ENCODE measurements at regions not wholly inside any gene's neighbourhood (a gene's known extent, or its start where the extent isn't known, plus 50 kb on each side); places are given as distances from the start of the nearest gene placed in this dataset.
"Not testable (repeated sequence)": the region's sequence is repeated elsewhere in the genome, so short reads cannot be mapped to it uniquely, and the experiment has no call there.

DNA sequence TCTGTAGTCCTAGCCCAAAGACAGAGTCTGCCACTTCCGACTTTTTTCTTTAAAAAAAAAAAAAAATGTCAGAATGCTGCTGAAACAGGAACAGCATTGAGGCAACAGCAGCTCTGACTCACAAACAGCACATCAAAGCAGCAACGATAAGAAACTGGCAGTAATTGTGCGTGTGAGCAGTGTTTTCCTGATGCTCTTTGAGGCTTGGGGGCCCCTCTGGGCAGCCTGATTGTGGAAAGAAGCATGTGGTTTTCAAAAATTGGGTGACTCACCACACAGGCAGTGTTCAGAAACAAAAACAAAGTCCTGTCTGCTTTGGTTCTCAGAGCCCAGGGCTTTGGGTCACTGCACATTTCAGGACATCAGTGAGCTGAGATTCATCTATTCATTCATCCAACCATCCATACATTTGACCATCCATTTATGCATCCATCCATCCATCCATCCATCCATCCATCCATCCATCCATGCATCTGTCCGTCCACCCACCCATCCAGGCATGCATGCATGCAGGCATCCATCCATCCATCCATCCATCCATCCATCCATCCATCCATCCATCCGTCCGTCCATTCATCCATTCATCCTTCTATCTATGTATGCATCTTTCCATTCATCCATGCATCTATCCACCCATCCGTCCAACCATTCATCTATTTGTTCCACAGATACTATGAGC lies 308.4 kb downstream of the RPLP1 start:
- no peak for DNase-seq (ENCODE audit: low spot score)

DNA sequence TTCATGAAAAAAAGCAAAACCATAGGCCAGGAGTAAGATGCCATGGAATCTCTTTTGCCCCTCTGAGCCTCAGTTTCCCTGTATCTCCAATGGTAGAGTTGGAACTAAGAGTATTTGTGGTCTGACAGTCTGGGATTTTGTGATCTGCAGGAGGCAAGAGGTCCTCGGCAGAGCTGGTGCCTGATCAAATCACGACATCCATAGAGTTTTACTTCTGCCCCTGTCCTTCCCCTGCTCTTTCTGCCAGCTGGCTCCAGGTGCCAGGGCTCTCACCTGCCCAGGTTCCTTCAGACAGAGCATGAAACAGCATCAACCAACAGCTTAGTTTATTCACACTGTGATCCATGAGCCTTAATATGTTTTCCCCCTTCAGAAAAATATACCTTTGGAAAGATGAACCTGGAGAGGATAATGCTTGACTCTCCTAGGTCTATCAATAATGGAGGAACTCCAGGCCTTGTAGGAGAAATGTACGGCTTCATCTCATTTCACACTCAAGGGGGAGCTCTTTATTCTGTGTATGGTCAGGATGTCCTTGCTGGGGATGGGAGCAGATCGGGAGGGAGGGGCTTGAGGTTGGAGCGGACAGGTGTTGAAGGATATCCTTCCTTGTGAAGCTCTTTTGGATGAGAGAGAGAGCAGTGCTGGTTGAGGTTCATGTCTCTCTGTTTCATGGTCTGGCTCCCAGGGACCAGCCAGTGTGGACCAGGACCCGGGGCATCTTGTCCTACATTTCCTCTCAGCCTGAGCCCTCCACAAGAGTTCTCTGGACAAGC lies 309.9 kb downstream of the RPLP1 start:
- no peak for DNase-seq (ENCODE audit: low spot score)

DNA sequence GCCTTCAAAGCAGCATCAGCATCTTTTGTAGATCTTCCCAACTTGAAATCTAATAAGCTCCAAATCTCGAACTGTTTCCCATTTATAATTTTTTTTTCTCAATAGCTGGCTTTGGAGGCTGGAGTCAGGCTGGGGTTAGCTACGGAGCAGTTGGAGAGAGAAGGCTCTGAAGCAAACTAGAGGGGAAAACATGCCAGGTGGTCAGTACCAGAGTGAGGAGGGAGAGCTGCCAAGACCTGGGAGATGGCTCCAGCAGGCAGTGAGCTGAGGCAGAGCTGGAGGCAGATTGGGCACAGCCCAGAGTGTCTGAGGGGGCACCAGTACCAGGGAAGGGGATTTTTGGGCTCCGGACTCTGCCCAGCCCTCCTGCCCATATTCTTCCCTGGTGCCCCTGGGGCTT lies 311.2 kb downstream of the RPLP1 start:
- DNase-seq (ENCODE audit: low spot score) = no peak

DNA sequence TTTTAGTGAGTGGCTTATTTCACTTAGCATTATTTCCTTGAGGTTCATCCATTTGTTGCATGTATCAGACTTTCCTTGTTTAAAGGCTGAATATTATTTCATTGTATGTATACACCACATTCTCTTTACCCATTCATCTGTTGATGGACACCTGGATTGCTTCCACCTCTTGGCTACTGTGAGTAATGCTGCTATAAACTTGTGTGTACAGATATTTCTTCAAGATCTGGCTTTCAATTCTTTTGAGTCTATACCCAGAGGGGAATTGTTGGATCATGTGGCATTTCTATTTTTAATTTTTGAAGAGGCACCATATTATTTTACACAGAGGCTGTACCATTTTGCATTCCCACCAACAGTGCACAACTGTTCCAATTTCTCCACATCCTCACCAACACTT lies 313.5 kb downstream of the RPLP1 start:
- DNase-seq (ENCODE audit: low spot score) = no peak

DNA sequence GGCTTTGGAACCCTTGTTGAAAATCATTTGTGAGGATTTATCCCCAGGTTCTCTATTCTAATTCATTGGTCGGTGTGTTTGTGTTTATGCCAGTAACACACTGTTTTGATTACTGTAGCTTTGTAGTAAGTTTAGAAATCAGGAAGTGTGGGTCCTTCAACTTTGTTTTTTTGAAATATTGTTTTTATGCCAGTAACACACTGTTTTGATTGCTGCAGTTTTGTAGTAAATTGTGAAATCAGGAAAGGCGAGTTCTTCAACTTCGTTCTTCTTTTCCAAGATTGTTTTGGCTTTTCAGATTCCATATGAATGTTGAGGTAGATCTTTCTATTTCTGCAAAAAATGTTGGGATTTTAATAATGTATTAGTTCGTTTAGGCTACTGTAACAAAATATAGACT lies 314.6 kb downstream of the RPLP1 start:
- DNase-seq (ENCODE audit: low spot score) = no peak

DNA sequence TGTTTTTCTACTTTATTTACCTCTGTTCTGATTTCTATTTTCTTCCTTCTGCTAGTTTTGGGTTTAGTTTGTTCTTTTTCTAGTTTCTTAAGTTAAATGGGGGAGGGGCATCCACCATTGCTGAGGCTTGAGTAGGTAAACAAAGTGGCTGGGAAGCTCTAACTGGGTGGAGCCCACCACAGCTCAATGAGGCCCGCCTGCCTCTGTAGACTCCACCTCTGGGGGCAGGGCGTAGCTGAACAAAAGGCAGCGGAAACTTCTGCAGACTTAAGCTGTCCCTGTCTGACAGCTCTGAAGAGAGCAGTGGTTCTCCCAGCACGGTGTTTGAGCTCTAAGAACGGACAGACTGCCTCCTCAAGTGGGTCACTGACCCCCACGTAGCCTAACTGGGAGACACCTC lies 316.7 kb downstream of the RPLP1 start:
- not testable (repeated sequence) for DNase-seq (ENCODE audit: low spot score)

DNA sequence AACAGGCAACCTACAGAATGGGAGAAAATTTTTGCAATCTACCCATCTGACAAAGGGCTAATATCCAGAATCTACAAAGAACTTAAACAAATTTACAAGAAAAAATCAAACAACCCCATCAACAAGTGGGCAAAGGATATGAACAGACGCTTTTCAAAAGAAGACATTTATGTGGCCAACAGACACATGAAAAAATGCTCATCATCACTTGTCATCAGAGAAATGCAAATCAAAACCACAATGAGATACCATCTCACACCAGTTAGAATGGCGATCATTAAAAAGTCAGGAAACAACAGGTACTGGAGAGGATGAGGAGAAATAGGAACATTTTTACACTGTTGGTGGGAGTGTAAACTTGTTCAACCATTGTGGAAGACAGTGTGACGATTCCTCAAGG lies 321.6 kb downstream of the RPLP1 start:
- not testable (repeated sequence) for DNase-seq (ENCODE audit: low spot score)

DNA sequence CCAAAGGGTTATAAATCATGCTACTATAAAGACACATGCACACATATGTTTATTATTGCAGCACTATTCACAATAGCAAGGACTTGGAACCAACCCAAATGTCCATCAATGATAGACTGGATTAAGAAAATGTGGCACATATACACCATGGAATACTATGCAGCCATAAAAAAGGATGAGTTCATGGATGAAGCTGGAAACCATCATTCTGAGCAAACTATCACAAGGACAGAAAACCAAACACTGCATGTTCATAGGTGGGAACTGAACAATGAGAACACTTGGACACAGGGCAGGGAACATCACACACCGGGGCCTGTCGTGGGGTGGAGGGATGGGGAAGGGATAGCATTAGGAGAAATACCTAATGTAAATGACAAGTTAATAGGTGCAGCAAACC lies 322.1 kb downstream of the RPLP1 start:
- not testable (repeated sequence) for DNase-seq (ENCODE audit: low spot score)

DNA sequence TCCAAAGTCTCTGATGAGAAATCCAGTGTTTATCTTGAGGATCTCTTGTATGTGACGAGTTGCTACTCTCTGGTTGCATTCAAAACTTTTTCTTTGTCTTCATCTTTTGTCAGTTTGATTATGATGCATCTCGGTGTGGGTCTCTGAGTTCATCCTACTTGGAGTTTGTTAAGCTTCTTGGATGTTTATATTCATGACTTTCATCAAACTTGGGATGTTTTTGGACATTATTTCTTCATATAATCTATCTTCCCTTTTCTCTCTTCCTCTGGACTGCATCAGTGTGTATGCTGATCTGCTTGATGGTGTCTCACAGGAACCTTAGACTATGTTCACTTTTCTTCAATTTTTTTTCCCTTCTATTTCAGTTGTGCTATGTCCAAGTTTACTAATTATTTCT lies 320.4 kb downstream of the TLE3 start:
- no peak for DNase-seq (ENCODE audit: low spot score)

DNA sequence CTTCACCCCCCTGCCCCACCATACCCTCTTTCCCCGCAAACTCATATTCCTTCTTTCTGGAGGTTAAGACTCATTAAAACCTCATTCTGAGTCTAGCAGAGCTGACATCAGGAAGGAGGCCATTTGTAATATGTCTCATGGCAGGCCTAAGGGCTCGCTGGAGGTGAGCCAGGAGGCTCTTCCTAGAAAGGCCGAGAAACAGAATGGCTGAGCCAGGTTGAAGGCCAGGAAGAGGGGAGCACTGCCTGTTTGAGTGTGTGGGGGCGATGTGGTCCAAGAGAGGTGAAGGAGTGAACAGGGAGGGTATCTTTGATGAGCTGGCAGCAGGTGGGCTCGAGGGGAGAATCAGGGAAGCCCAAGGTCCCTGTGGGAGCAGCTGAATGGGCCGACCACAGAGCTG lies 317.3 kb downstream of the TLE3 start:
- no peak for DNase-seq (ENCODE audit: low spot score)

DNA sequence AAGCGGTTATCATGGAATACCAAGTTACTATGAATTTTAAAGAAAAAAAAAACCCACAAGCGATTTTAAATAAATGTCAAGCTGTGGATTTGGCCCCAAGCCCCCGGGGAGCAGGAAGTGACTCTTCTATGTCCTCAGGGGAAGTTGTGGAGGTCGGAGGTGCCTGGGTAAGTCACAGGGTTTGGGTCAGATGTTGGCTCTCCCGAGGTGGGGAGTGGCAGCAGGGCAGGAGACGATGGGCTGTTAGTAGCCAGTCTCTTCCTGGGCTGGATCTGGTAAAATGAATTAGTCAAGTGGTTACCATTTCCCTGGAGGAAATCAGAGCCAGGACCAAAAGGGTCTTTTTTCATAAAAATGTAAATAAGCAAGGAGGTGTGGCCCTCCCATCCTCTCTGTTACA lies 316.7 kb downstream of the TLE3 start:
- DNase-seq (ENCODE audit: low spot score) = no peak

DNA sequence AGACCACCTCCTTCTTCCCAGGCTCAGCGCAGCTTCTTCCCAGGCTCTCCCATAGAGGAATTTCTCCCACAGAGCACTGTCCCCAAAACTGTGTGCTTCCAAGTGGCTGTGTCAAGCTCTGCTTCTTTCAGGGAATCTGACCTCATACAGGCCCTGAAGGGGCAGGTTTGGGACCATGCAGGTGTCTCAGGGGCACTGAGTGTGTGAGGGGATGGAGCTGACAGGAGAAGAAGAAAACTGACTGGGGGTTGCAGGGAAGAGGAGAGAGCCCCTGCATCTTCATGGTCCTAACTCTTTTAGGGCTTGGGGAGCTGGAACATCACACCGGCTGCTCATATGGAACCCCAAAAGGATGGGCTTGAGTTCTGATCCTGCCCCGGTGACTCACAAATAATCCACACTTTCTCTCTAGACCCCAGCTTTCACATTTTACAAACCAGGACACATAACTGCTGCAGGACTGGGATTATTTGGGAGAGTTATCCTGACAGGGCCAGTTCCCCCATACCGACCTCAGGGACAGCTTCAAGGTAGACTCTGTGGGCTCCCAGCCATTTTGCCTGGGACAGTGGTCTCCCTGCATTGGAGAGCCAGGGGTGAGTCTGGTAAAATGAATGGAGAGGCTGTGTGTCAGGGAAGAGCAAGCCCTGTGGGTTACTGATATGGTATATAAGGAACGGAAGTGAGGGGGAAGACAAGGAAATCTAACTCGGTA lies 316.1 kb downstream of the TLE3 start:
- no peak for DNase-seq (ENCODE audit: low spot score)

DNA sequence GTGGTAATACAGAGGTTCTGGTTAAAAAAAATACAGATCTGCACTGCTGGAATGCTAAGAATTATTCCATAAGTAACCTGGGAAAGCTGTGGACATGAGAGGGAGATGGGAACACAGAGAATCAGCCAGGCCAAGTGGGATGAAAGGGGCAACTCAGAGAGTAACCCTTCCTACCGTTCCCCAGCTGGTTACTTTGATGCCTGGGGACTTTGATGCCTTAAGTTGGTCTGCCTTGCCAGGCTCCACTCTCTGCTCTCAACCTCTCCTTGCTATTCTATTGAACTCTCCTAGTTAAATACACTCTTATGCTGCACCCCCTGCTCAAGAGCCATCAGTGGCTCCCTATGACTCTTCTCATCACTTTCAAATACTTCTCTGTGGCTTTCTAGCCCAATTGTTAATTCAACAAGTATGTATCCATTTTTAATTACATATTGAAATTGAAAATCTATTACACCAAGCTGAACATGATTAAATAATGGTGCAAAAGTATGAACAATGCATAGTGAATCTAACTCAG lies 315.5 kb downstream of the TLE3 start:
- DNase-seq (ENCODE audit: low spot score) = no peak

DNA sequence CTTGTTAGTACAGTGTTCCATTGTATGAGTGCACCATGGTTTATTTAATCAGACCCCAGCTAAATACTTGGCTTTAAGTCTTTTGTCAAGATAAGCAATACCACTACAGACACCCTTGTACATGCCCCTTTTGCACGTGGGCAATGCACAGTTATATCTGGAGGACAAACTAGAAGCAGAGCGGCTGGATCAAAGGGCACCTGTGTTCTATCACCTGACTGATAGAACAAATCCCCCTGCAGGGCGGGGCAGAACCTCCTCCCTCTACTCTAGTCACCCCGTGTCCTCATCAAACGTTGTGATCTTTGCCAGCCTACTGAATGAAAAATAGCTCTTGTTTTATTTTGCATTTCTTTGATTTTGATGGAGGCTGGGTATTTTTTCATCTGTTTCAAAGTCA lies 314.9 kb downstream of the TLE3 start:
- no peak for DNase-seq (ENCODE audit: low spot score)

DNA sequence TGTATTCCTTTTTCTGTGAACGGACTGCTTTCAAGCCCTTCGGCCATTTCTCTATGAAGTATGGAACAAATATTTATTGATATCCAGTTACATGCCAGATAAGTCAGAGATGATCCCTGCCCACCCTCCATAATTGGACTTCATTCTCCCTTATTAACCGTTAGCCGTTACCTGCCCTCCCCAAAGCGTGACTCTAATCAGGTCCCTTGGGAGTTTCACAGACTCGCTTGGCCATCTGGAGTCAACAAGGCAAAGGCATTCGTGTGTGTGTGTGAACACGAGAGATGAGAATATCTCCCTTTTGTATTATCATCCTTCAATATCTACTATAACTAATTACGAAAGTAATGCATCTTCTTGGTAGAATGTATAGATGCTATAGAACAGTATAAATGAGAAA lies 314.5 kb downstream of the TLE3 start:
- DNase-seq (ENCODE audit: low spot score) = no peak

DNA sequence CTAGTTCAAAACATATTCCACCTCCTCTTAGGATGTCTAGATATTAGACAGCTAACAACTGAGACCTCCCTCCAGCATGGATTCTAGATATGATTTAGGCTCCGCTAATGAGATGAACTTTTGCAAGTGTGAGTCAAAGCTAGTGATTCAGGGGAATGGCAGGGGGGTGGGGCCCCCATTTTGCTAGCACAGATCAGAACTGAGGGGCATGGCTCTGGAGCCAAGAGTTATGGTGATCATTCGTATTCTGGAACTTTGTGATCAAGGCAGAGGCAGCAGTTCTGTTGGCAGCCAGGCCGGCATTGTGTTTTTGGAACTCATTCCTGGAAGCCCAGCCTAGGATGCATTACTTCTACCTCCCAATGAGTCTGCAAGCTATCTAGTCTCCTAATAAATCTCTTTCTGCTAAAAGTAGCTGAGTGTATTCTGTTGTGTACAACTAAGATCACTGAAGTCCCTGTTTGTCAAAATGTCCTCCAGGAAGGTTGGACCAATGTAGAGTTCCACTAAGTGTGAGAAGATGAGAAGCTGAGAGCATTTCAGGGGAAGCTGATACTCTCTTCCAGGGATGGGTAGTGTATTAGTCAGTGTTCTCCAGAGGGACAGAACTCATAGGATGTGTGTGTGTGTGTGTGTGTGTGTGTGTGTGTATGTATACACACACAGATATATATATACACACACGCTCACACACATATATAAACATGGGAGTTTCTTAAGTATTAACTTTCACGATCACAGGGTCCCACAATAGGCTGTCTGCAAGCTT lies 312.7 kb downstream of the TLE3 start:
- no peak for DNase-seq (ENCODE audit: low spot score)

DNA sequence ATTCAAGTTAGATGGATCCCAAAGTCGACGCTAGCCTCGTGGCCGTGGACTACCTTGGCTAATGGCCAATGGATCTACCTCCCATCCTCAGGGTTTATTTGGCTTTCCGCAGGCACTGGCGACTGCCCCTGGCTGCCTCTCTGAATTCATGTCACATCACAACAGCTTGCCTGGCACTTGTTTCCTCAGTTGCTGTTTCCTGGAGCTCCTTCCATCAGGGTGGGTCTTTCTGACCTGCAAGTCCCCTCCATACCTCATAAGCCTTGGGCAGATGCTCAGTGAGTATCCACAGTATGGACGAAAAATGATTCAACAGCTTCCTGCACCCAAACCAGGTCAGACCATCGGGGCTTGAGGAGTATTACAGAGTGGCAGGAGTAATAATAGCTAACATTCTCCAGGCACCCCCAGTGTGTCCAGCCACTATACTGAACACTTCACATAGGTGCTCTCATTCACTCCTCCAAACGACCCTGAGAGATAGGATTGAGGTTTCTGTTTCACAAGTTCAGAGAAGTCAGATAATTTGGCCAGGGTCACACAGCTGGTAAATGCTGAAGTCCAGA lies 311.5 kb downstream of the TLE3 start:
- DNase-seq (ENCODE audit: low spot score) = no peak

DNA sequence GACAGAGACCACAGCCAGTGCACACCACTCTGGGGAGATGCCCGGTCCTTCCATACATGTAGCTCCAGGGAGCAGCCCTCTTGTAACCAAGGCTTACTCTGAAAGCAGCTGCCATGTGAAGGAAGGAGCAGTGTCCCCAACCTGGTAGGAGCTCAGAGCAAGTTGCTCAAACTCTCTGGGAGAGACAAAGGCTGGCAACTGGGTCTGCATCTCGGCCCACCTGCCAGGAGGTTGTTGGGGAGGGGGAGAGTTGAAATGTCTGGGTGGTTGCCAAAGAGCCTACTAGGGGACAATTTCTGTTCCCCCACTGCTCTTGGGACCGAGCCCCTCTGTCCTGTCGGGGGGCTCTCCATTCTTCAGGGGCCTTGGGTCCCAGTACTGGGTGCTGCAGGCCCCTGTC lies 309.9 kb downstream of the TLE3 start:
- no peak for DNase-seq (ENCODE audit: low spot score)

DNA sequence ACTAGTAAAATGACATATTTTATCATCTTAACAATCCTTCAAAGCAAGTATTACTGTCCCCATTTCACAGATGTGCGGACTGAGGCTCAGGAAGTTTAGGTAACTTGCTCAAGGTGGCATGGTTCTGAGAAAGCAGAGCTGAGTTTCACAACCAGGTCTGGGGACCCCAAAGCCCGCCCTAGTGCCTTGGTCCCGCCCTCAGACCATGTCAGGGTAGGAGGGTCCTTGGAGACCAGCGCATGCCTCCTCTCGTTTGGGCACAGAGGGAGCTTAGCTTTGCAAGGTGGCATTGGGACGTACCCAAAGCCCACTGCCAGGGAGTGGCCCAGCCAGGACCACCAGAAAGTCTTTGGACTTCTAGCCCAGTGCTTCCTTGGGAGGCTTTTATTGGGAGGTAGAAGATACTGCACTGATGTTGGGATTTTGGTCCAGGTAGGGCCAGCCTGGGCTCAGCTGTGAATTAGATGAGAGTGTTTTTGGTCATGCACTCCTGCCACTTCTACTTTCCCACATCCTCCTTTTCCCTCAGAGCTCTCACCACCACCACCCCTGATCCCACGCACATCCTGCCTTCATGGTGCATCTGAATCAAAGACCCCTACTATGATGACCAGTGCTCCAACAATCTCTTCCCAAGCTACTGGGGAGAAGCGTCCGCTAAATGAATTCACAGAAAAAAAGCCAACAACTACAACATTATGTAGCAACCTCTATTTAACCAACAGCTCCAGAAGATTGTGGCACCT lies 307.9 kb downstream of the TLE3 start:
- no peak for DNase-seq (ENCODE audit: low spot score)

DNA sequence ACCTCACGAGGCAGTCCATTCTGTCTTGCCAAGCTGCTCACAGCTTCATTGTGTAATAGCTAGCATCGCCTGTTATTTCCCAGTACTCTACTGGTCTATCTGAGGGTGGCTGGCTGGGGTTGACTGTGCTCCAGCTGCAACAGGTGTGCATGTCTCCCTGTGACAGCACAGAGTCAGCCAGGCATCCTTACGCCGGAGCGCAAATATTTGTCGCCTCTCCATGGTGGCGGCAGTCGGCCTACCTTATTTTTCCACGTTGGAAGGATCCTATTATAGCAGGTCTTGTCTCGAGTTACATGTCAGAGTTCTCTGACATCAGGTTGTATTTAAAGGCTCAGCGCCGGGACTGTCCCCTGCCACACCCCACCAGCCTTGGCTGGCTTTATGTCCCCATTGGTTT lies 307.1 kb downstream of the TLE3 start:
- DNase-seq (ENCODE audit: low spot score) = no peak

DNA sequence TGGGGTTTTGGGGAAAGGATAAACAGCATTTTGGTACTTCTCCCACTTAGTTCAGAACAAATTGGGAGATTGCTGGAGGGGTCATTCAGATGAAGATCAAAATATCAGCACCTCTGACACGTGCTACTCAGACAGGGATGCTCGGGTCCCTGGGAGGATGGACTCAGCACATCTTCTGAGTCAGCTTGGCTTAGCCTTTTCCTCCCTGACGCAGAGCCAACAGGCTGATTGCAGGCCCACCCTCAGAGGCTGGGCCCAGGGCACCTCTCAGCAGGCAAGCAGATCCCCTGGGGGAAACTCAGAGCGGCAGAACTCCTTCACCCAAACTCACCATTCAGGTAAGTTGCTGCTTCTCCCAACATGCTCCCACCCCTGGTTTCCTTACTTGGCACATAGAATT lies 304.9 kb downstream of the TLE3 start:
- DNase-seq (ENCODE audit: low spot score) = no peak

Data from globus pallidus (tissue), 1 donor.